ENCODE measurements at regions not wholly inside any gene's neighbourhood (a gene's known extent, or its start where the extent isn't known, plus 50 kb on each side); places are given as distances from the start of the nearest gene placed in this dataset.

GRCh38 chr3:82084824-82085223 is 323.4 kb upstream of the GBE1 start:
- H3K4me2 ChIP-seq (ENCODE audit: low read depth, low read length) = no peak overlapping the region
- no peaks in the 10 kb centered on the region for H3K9me2 ChIP-seq (replicated peaks; ENCODE audit: insufficient read depth, low read length)
- TF ChIP-seq EZH2 (optimal IDR thresholded peaks at IDR 0.05; ENCODE audit: low read depth, low read length) (no peak), CTCF (IDR thresholded peaks at IDR 0.05; ENCODE audit: low read length) (no peak), EZH2phosphoT487 (IDR thresholded peaks at IDR 0.05; ENCODE audit: low read length) (no peak)
- H3K79me2 ChIP-seq (ENCODE audit: low read length) = no peaks in the 10 kb centered on the region
- H2AFZ ChIP-seq (ENCODE audit: low read length) = no peak overlapping the region
- no peak overlapping the region for H3K27ac ChIP-seq (ENCODE audit: low read length)
- H3K4me1 ChIP-seq (ENCODE audit: low read length) = no peaks in the 10 kb centered on the region
- no peaks in the 10 kb centered on the region for H4K20me1 ChIP-seq (ENCODE audit: insufficient read depth, low read length)
- H3F3A ChIP-seq (ENCODE audit: insufficient read depth, low read length) = no peaks in the 10 kb centered on the region
- no peaks in the 10 kb centered on the region for H3K9me3 ChIP-seq (replicated peaks; ENCODE audit: insufficient read depth, low read length)
- no peaks in the 10 kb centered on the region for H3K27me3 ChIP-seq (replicated peaks; ENCODE audit: insufficient read depth, low read length)
- no peaks in the 10 kb centered on the region for H3K36me3 ChIP-seq (replicated peaks; ENCODE audit: insufficient read depth, low read length)
- no peak overlapping the region for H3K9ac ChIP-seq (ENCODE audit: low read length)
- H3K4me3 ChIP-seq (ENCODE audit: low read length) = no peak overlapping the region
- DNase-seq = no peak

GRCh38 chr3:82082796-82083195 is 321.4 kb upstream of the GBE1 start:
- no peaks in the 10 kb centered on the region for H3K4me1 ChIP-seq (ENCODE audit: low read length)
- H3K9me3 ChIP-seq (replicated peaks; ENCODE audit: insufficient read depth, low read length) = no peaks in the 10 kb centered on the region
- no peaks in the 10 kb centered on the region for H3K27me3 ChIP-seq (replicated peaks; ENCODE audit: insufficient read depth, low read length)
- no peaks in the 10 kb centered on the region for H4K20me1 ChIP-seq (ENCODE audit: insufficient read depth, low read length)
- H3K4me2 ChIP-seq (ENCODE audit: low read depth, low read length) = no peak overlapping the region
- no peak overlapping the region for H3K27ac ChIP-seq (ENCODE audit: low read length)
- H3K36me3 ChIP-seq (replicated peaks; ENCODE audit: insufficient read depth, low read length) = no peaks in the 10 kb centered on the region
- no peaks in the 10 kb centered on the region for H3K9me2 ChIP-seq (replicated peaks; ENCODE audit: insufficient read depth, low read length)
- no peaks in the 10 kb centered on the region for H3F3A ChIP-seq (ENCODE audit: insufficient read depth, low read length)
- H2AFZ ChIP-seq (ENCODE audit: low read length) = no peak overlapping the region
- no peak overlapping the region for H3K9ac ChIP-seq (ENCODE audit: low read length)
- DNase-seq = no peak
- no peak overlapping the region for H3K4me3 ChIP-seq (ENCODE audit: low read length)
- H3K79me2 ChIP-seq (ENCODE audit: low read length) = no peaks in the 10 kb centered on the region
- TF ChIP-seq EZH2phosphoT487 (IDR thresholded peaks at IDR 0.05; ENCODE audit: low read length) (no peak), CTCF (IDR thresholded peaks at IDR 0.05; ENCODE audit: low read length) (no peak), EZH2 (optimal IDR thresholded peaks at IDR 0.05; ENCODE audit: low read depth, low read length) (no peak)

GRCh38 chr3:82081351-82081750 is 319.9 kb upstream of the GBE1 start:
- Histone ChIP-seq H3K27me3 (replicated peaks; ENCODE audit: insufficient read depth, low read length) (no peaks in the 10 kb centered on the region), H3K36me3 (replicated peaks; ENCODE audit: insufficient read depth, low read length) (no peaks in the 10 kb centered on the region), H4K20me1 (ENCODE audit: insufficient read depth, low read length) (no peaks in the 10 kb centered on the region), H3K9me3 (replicated peaks; ENCODE audit: insufficient read depth, low read length) (no peaks in the 10 kb centered on the region), H3K79me2 (ENCODE audit: low read length) (no peaks in the 10 kb centered on the region), H3K9me2 (replicated peaks; ENCODE audit: insufficient read depth, low read length) (no peaks in the 10 kb centered on the region), H3F3A (ENCODE audit: insufficient read depth, low read length) (no peaks in the 10 kb centered on the region), H3K4me1 (ENCODE audit: low read length) (no peaks in the 10 kb centered on the region), H2AFZ (ENCODE audit: low read length) (no peak overlapping the region), H3K9ac (ENCODE audit: low read length) (no peak overlapping the region), H3K27ac (ENCODE audit: low read length) (no peak overlapping the region), H3K4me3 (ENCODE audit: low read length) (no peak overlapping the region), H3K4me2 (ENCODE audit: low read depth, low read length) (no peak overlapping the region)
- TF ChIP-seq EZH2phosphoT487 (IDR thresholded peaks at IDR 0.05; ENCODE audit: low read length) = no peak
- no peak for TF ChIP-seq EZH2 (optimal IDR thresholded peaks at IDR 0.05; ENCODE audit: low read depth, low read length)
- TF ChIP-seq CTCF (IDR thresholded peaks at IDR 0.05; ENCODE audit: low read length) = no peak
- no peak for DNase-seq

Measured in MM.1S (cell line).